Heart left ventricle (tissue), 16 donors: ENCODE measurements at regions not wholly inside any gene's neighbourhood (a gene's known extent, or its start where the extent isn't known, plus 50 kb on each side); places are given as distances from the start of the nearest gene placed in this dataset.

ENCODE experiments used
- ATAC-seq, 4 donors: fragments of 200-7000 bp; cut with Tn5 transposase; one replicate each; pipeline ENCODE4 v1.9.1; 2020 to 2022; ENCODE audit warnings: moderate library complexity in 4 of 4, mild to moderate bottlenecking in 3 of 4, moderate number of reproducible peaks in 1 of 4
- DNase-seq, 5 donors: peaks; one replicate each; pipeline ENCODE4 v3.0.0-alpha.2; 2020
- H3K27ac ChIP-seq, 12 donors: fragments of 200-600 bp; sonication (generic) in 4 of 12; one replicate each; pipeline versions ENCODE4 v1.5.0 to v1.8.0; 2016 to 2022; ENCODE audit warnings: mild to moderate bottlenecking in 2 of 12
- H3K27me3 ChIP-seq, 9 donors: fragments of 200-600 bp; sonication (generic) in 2 of 9; one replicate each; pipeline versions ENCODE4 v1.5.1 to v1.8.0; 2016 to 2022; ENCODE audit warnings: mild to moderate bottlenecking in 3 of 9
- H3K36me3 ChIP-seq, 9 donors: fragments of 200-600 bp; sonication (generic) in 2 of 9; one replicate each; pipeline versions ENCODE4 v1.5.0 to v1.8.0; 2018 to 2022; ENCODE audit warnings: mild to moderate bottlenecking in 2 of 9
- H3K4me1 ChIP-seq, 12 donors: fragments of 200-600 bp; sonication (generic) in 4 of 12; one replicate each; pipeline versions ENCODE4 v1.5.0 to v1.8.0; 2016 to 2022; ENCODE audit warnings: mild to moderate bottlenecking in 3 of 12
- H3K4me3 ChIP-seq, 12 donors: fragments of 200-600 bp; sonication (generic) in 4 of 12; one replicate each; pipeline versions ENCODE4 v1.5.0 to v1.8.0; 2017 to 2022; ENCODE audit warnings: mild to moderate bottlenecking in 9 of 12, moderate library complexity in 4 of 12
- H3K9me3 ChIP-seq, 12 donors: fragments of 200-600 bp; sonication (generic) in 4 of 12; one replicate each; pipeline versions ENCODE4 v1.5.0 to v1.8.0; 2016 to 2022; ENCODE audit warnings: mild to moderate bottlenecking in 1 of 12
- POLR2A ChIP-seq, 2 donors: fragments of 450-650 bp; IDR thresholded peaks; one replicate each; pipeline ENCODE4 v1.6.1; 2017; ENCODE audit warnings: antibody characterized with exemption in 2 of 2, mild to moderate bottlenecking in 2 of 2, moderate library complexity in 2 of 2
- WGBS, 4 donors: extraction: QIAGEN DNeasy Blood & Tissue Kit in 2 of 4; methylation state at CpG; one replicate each; pipeline versions ENCODE4 v1.1.5 to v1.1.7; 2013 to 2018; 5-methylcytosine and 5-hydroxymethylcytosine counted together
- intact Hi-C, 10 donors: fragments of 100-400 bp; cut with DNase I; formaldehyde crosslinking; loops; one replicate each; pipeline versions ENCODE4 v1.11.1 to v1.14.2; 2022
- TF ChIP-seq, protein P1 (sequence below), 12 donors: fragments of 200-600 bp; sonication (generic) in 4 of 12; IDR thresholded peaks; one replicate each; pipeline versions ENCODE4 v1.5.0 to v1.8.0; 2018 to 2022; ENCODE audit warnings: antibody characterized with exemption in 12 of 12, mild to moderate bottlenecking in 5 of 12
- donor health status: ischemic (EF 13 %, LVEDD 7.1; RV severe dilation, severe dysfunction).
- donor health status: healthy with polysubstance abuse.
- donor health status: DM: no; HTN: yes; CAD: no.
- donor health status: DM: no; HTN: no; CAD: no.
- donor health status: ischemic (EF 25% LVEDD 6.9; RV normal size, moderate dysfunction).
- donor health status: ischemic (EF 25% LVEDD 5.7; RV mildly dilated, moderate dysfunction).
- donor health status: healthy.
- donor health status: DM: yes; HTN: yes; CAD: no.
- donor health status: ischemic (EF 35%, LVEDD 5.7; RV mildly dilated, moderate dysfunction).
- donor health status: nonischemic (EF 11% LVEDD 7.7; RV severe dilation, severe dysfunction).
- donor health status: DM: yes; HTN: yes; CAD: no.
- donor health status: PGD.
- donor health status: ischemic (EF 29% LVEDD 5.4; RV normal size, mild dysfunction).
- donor health status: nonischemic (EF 23%, LVEDD 6.1; RV moderate dilation, normal function).

DNA sequence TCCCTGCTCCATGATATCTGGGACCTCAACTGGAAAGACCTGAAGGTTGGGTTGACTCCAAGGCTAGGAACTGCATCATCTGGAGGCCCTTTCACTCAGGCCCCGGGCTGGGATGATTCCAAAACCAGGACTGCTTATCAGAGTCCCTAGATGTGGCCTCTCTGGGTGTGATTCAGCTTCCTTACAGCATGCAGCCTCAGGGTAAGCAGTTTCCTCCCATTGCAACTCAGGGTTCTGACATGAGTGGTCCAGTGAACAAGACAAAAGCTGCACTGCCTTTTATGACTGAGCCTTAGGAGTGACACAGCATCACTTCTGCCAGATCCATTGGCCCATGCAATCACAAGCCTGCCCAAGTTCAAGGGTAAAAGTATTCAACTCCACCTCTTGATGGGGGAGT is 502.8 kb downstream of the COG6 start:
- Histone ChIP-seq H3K9me3 (no peaks in the 10 kb centered on the region), H3K4me1 (peaks cover 0 to 8% (median 0%) of the 10 kb centered on the region in 12 donors), H3K27me3 (no peaks in the 10 kb centered on the region), H3K27ac (no peak overlapping the region), H3K4me3 (no peak overlapping the region), H3K36me3 (no peaks in the 10 kb centered on the region)
- ATAC-seq (peak in 1 of 4 donors; percentile 54), DNase-seq (no peak)
- TF ChIP-seq, protein P1, sequence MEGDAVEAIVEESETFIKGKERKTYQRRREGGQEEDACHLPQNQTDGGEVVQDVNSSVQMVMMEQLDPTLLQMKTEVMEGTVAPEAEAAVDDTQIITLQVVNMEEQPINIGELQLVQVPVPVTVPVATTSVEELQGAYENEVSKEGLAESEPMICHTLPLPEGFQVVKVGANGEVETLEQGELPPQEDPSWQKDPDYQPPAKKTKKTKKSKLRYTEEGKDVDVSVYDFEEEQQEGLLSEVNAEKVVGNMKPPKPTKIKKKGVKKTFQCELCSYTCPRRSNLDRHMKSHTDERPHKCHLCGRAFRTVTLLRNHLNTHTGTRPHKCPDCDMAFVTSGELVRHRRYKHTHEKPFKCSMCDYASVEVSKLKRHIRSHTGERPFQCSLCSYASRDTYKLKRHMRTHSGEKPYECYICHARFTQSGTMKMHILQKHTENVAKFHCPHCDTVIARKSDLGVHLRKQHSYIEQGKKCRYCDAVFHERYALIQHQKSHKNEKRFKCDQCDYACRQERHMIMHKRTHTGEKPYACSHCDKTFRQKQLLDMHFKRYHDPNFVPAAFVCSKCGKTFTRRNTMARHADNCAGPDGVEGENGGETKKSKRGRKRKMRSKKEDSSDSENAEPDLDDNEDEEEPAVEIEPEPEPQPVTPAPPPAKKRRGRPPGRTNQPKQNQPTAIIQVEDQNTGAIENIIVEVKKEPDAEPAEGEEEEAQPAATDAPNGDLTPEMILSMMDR (IDR thresholded peaks at IDR 0.05): no peak
- no peak for TF ChIP-seq POLR2A (IDR thresholded peaks at IDR 0.05)
- 20 to 25% (median 21%) methylated on average over 1 of the region's 1 CpG for WGBS, 4 donors
- intact Hi-C loops: no loop called here

GRCh38 chr13:40158757-40159156 is 503.3 kb downstream of the COG6 start:
- DNase-seq: no peak
- Histone ChIP-seq H3K27me3 (no peaks in the 10 kb centered on the region), H3K27ac (no peak overlapping the region), H3K36me3 (no peaks in the 10 kb centered on the region), H3K4me3 (no peak overlapping the region), H3K9me3 (no peaks in the 10 kb centered on the region), H3K4me1 (peaks cover 0 to 12% (median 0%) of the 10 kb centered on the region in 12 donors)
- intact Hi-C loops: no loop called here
- TF ChIP-seq, protein P1 (IDR thresholded peaks at IDR 0.05): no peak
- no peak for TF ChIP-seq POLR2A (IDR thresholded peaks at IDR 0.05)
- WGBS, 4 donors: 90 to 93% (median 92%) methylated on average over 4 of the region's 4 CpGs
- no peak for ATAC-seq

GRCh38 chr13:40159736-40160135 is 504.3 kb downstream of the COG6 start:
- TF ChIP-seq, protein P1 (IDR thresholded peaks at IDR 0.05): no peak
- TF ChIP-seq POLR2A (IDR thresholded peaks at IDR 0.05): no peak
- no peak for ATAC-seq
- H3K9me3 ChIP-seq: no peaks in the 10 kb centered on the region
- 96 to 99% (median 98%) methylated on average over 4 of the region's 4 CpGs for WGBS, 4 donors
- no peak overlapping the region for H3K27ac ChIP-seq
- no peaks in the 10 kb centered on the region for H3K27me3 ChIP-seq
- DNase-seq: no peak
- peaks cover 0 to 17% (median 0%) of the 10 kb centered on the region in 12 donors for H3K4me1 ChIP-seq
- H3K4me3 ChIP-seq: no peak overlapping the region
- intact Hi-C loops: no loop called here
- H3K36me3 ChIP-seq: no peaks in the 10 kb centered on the region

GRCh38 chr13:40160618-40161350 is 505.3 kb downstream of the COG6 start:
- WGBS, 4 donors: 75 to 92% (median 82%) methylated on average over 7 of the region's 7 CpGs
- Histone ChIP-seq H3K27ac (no peak overlapping the region), H3K4me1 (peaks cover 0 to 17% (median 0%) of the 10 kb centered on the region in 12 donors), H3K36me3 (no peaks in the 10 kb centered on the region), H3K27me3 (no peaks in the 10 kb centered on the region), H3K9me3 (no peaks in the 10 kb centered on the region), H3K4me3 (no peak overlapping the region)
- intact Hi-C loops: no loop called here
- TF ChIP-seq, protein P1 (IDR thresholded peaks at IDR 0.05): no peak
- TF ChIP-seq POLR2A (IDR thresholded peaks at IDR 0.05): no peak
- no peak for DNase-seq
- ATAC-seq: no peak
